ENCODE measurements at regions not wholly inside any gene's neighbourhood (a gene's known extent, or its start where the extent isn't known, plus 50 kb on each side); places are given as distances from the start of the nearest gene placed in this dataset.

GRCh38 chr1:82897549-82897948 is 1096.8 kb downstream of the ADGRL2 start:
- Histone ChIP-seq H3K36me3 (ENCODE audit: control insufficient read depth in 2 of 2, insufficient read depth in 2 of 2, low read length in 1 of 2) (no peaks in the 10 kb centered on the region), H3K9me3 (ENCODE audit: control insufficient read depth in 2 of 2, insufficient read depth in 1 of 2, low read length in 1 of 2) (no peaks in the 10 kb centered on the region), H3K27me3 (ENCODE audit: control insufficient read depth in 2 of 2, insufficient read depth in 1 of 2, low read length in 1 of 2) (no peaks in the 10 kb centered on the region), H3K27ac (ENCODE audit: low read depth in 1 of 2, low read length in 1 of 2) (no peak overlapping the region), H3K4me3 (ENCODE audit: low read length in 2 of 2) (no peak overlapping the region), H3K4me1 (ENCODE audit: control insufficient read depth in 2 of 2, insufficient read depth in 2 of 2, low read length in 2 of 2) (no peaks in the 10 kb centered on the region)
- DNase-seq (ENCODE audit: low read depth in 6 of 9, low spot score in 9 of 9) = no peak
- WGBS = 83% methylated on average over 1 of the region's 1 CpG

GRCh38 chr1:82896036-82896435 is 1095.3 kb downstream of the ADGRL2 start:
- H3K4me3 ChIP-seq (ENCODE audit: low read length in 2 of 2) = no peak overlapping the region
- H3K27me3 ChIP-seq (ENCODE audit: control insufficient read depth in 2 of 2, insufficient read depth in 1 of 2, low read length in 1 of 2) = no peaks in the 10 kb centered on the region
- no peaks in the 10 kb centered on the region for H3K9me3 ChIP-seq (ENCODE audit: control insufficient read depth in 2 of 2, insufficient read depth in 1 of 2, low read length in 1 of 2)
- no peaks in the 10 kb centered on the region for H3K36me3 ChIP-seq (ENCODE audit: control insufficient read depth in 2 of 2, insufficient read depth in 2 of 2, low read length in 1 of 2)
- no peaks in the 10 kb centered on the region for H3K4me1 ChIP-seq (ENCODE audit: control insufficient read depth in 2 of 2, insufficient read depth in 2 of 2, low read length in 2 of 2)
- no peak overlapping the region for H3K27ac ChIP-seq (ENCODE audit: low read depth in 1 of 2, low read length in 1 of 2)
- no peak for DNase-seq (ENCODE audit: low read depth in 6 of 9, low spot score in 9 of 9)

- no peak for DNase-seq (ENCODE audit: low read depth in 6 of 9, low spot score in 9 of 9)
- Histone ChIP-seq H3K27ac (ENCODE audit: low read depth in 1 of 2, low read length in 1 of 2) (no peak overlapping the region), H3K27me3 (ENCODE audit: control insufficient read depth in 2 of 2, insufficient read depth in 1 of 2, low read length in 1 of 2) (no peaks in the 10 kb centered on the region), H3K36me3 (ENCODE audit: control insufficient read depth in 2 of 2, insufficient read depth in 2 of 2, low read length in 1 of 2) (no peaks in the 10 kb centered on the region), H3K4me3 (ENCODE audit: low read length in 2 of 2) (no peak overlapping the region), H3K9me3 (ENCODE audit: control insufficient read depth in 2 of 2, insufficient read depth in 1 of 2, low read length in 1 of 2) (no peaks in the 10 kb centered on the region), H3K4me1 (ENCODE audit: control insufficient read depth in 2 of 2, insufficient read depth in 2 of 2, low read length in 2 of 2) (no peaks in the 10 kb centered on the region)
- 95% methylated on average over 3 of the region's 3 CpGs for WGBS
Observed at GRCh38 chr1:82894635-82895034, 1093.9 kb downstream of the ADGRL2 start.

- no peaks in the 10 kb centered on the region for H3K27me3 ChIP-seq (ENCODE audit: control insufficient read depth in 2 of 2, insufficient read depth in 1 of 2, low read length in 1 of 2)
- no peak overlapping the region for H3K27ac ChIP-seq (ENCODE audit: low read depth in 1 of 2, low read length in 1 of 2)
- WGBS = 95% methylated on average over 5 of the region's 5 CpGs
- no peaks in the 10 kb centered on the region for H3K4me1 ChIP-seq (ENCODE audit: control insufficient read depth in 2 of 2, insufficient read depth in 2 of 2, low read length in 2 of 2)
- no peak for DNase-seq (ENCODE audit: low read depth in 6 of 9, low spot score in 9 of 9)
- H3K9me3 ChIP-seq (ENCODE audit: control insufficient read depth in 2 of 2, insufficient read depth in 1 of 2, low read length in 1 of 2) = no peaks in the 10 kb centered on the region
- no peak overlapping the region for H3K4me3 ChIP-seq (ENCODE audit: low read length in 2 of 2)
- H3K36me3 ChIP-seq (ENCODE audit: control insufficient read depth in 2 of 2, insufficient read depth in 2 of 2, low read length in 1 of 2) = no peaks in the 10 kb centered on the region
Observed at GRCh38 chr1:82893712-82894470, 1093.2 kb downstream of the ADGRL2 start.

- Histone ChIP-seq H3K4me1 (ENCODE audit: control insufficient read depth in 2 of 2, insufficient read depth in 2 of 2, low read length in 2 of 2) (no peaks in the 10 kb centered on the region), H3K27ac (ENCODE audit: low read depth in 1 of 2, low read length in 1 of 2) (no peak overlapping the region), H3K9me3 (ENCODE audit: control insufficient read depth in 2 of 2, insufficient read depth in 1 of 2, low read length in 1 of 2) (no peaks in the 10 kb centered on the region), H3K4me3 (ENCODE audit: low read length in 2 of 2) (no peak overlapping the region), H3K27me3 (ENCODE audit: control insufficient read depth in 2 of 2, insufficient read depth in 1 of 2, low read length in 1 of 2) (no peaks in the 10 kb centered on the region), H3K36me3 (ENCODE audit: control insufficient read depth in 2 of 2, insufficient read depth in 2 of 2, low read length in 1 of 2) (no peaks in the 10 kb centered on the region)
- DNase-seq (ENCODE audit: low read depth in 6 of 9, low spot score in 9 of 9) = no peak
- WGBS = 76% methylated on average over 3 of the region's 3 CpGs
Observed at GRCh38 chr1:82880506-82880905, 1079.8 kb downstream of the ADGRL2 start.

GRCh38 chr1:82879701-82880305 is 1079.1 kb downstream of the ADGRL2 start:
- Histone ChIP-seq H3K27ac (ENCODE audit: low read depth in 1 of 2, low read length in 1 of 2) (no peak overlapping the region), H3K4me1 (ENCODE audit: control insufficient read depth in 2 of 2, insufficient read depth in 2 of 2, low read length in 2 of 2) (no peaks in the 10 kb centered on the region), H3K9me3 (ENCODE audit: control insufficient read depth in 2 of 2, insufficient read depth in 1 of 2, low read length in 1 of 2) (no peaks in the 10 kb centered on the region), H3K36me3 (ENCODE audit: control insufficient read depth in 2 of 2, insufficient read depth in 2 of 2, low read length in 1 of 2) (no peaks in the 10 kb centered on the region), H3K27me3 (ENCODE audit: control insufficient read depth in 2 of 2, insufficient read depth in 1 of 2, low read length in 1 of 2) (no peaks in the 10 kb centered on the region), H3K4me3 (ENCODE audit: low read length in 2 of 2) (no peak overlapping the region)
- no peak for DNase-seq (ENCODE audit: low read depth in 6 of 9, low spot score in 9 of 9)
- WGBS = 30% methylated on average over 4 of the region's 4 CpGs

- no peaks in the 10 kb centered on the region for H3K4me1 ChIP-seq (ENCODE audit: control insufficient read depth in 2 of 2, insufficient read depth in 2 of 2, low read length in 2 of 2)
- no peak for DNase-seq (ENCODE audit: low read depth in 6 of 9, low spot score in 9 of 9)
- H3K9me3 ChIP-seq (ENCODE audit: control insufficient read depth in 2 of 2, insufficient read depth in 1 of 2, low read length in 1 of 2) = no peaks in the 10 kb centered on the region
- H3K27ac ChIP-seq (ENCODE audit: low read depth in 1 of 2, low read length in 1 of 2) = no peak overlapping the region
- H3K36me3 ChIP-seq (ENCODE audit: control insufficient read depth in 2 of 2, insufficient read depth in 2 of 2, low read length in 1 of 2) = no peaks in the 10 kb centered on the region
- no peaks in the 10 kb centered on the region for H3K27me3 ChIP-seq (ENCODE audit: control insufficient read depth in 2 of 2, insufficient read depth in 1 of 2, low read length in 1 of 2)
- H3K4me3 ChIP-seq (ENCODE audit: low read length in 2 of 2) = no peak overlapping the region
- WGBS = 98% methylated on average over 1 of the region's 1 CpG
Observed at GRCh38 chr1:82875170-82875569, 1074.4 kb downstream of the ADGRL2 start.

GRCh38 chr1:82874041-82874440 is 1073.3 kb downstream of the ADGRL2 start:
- Histone ChIP-seq H3K9me3 (ENCODE audit: control insufficient read depth in 2 of 2, insufficient read depth in 1 of 2, low read length in 1 of 2) (no peaks in the 10 kb centered on the region), H3K4me3 (ENCODE audit: low read length in 2 of 2) (no peak overlapping the region), H3K4me1 (ENCODE audit: control insufficient read depth in 2 of 2, insufficient read depth in 2 of 2, low read length in 2 of 2) (no peaks in the 10 kb centered on the region), H3K36me3 (ENCODE audit: control insufficient read depth in 2 of 2, insufficient read depth in 2 of 2, low read length in 1 of 2) (no peaks in the 10 kb centered on the region), H3K27ac (ENCODE audit: low read depth in 1 of 2, low read length in 1 of 2) (no peak overlapping the region), H3K27me3 (ENCODE audit: control insufficient read depth in 2 of 2, insufficient read depth in 1 of 2, low read length in 1 of 2) (no peaks in the 10 kb centered on the region)
- DNase-seq (ENCODE audit: low read depth in 6 of 9, low spot score in 9 of 9) = no peak

- no peak overlapping the region for H3K27ac ChIP-seq (ENCODE audit: low read depth in 1 of 2, low read length in 1 of 2)
- H3K4me3 ChIP-seq (ENCODE audit: low read length in 2 of 2) = no peak overlapping the region
- no peaks in the 10 kb centered on the region for H3K4me1 ChIP-seq (ENCODE audit: control insufficient read depth in 2 of 2, insufficient read depth in 2 of 2, low read length in 2 of 2)
- no peaks in the 10 kb centered on the region for H3K36me3 ChIP-seq (ENCODE audit: control insufficient read depth in 2 of 2, insufficient read depth in 2 of 2, low read length in 1 of 2)
- 97% methylated on average over 2 of the region's 2 CpGs for WGBS
- H3K9me3 ChIP-seq (ENCODE audit: control insufficient read depth in 2 of 2, insufficient read depth in 1 of 2, low read length in 1 of 2) = no peaks in the 10 kb centered on the region
- no peak for DNase-seq (ENCODE audit: low read depth in 6 of 9, low spot score in 9 of 9)
- no peaks in the 10 kb centered on the region for H3K27me3 ChIP-seq (ENCODE audit: control insufficient read depth in 2 of 2, insufficient read depth in 1 of 2, low read length in 1 of 2)
Observed at GRCh38 chr1:82870332-82870731, 1069.6 kb downstream of the ADGRL2 start.
